ENCODE measurements at regions not wholly inside any gene's neighbourhood (a gene's known extent, or its start where the extent isn't known, plus 50 kb on each side); places are given as distances from the start of the nearest gene placed in this dataset.

DNA sequence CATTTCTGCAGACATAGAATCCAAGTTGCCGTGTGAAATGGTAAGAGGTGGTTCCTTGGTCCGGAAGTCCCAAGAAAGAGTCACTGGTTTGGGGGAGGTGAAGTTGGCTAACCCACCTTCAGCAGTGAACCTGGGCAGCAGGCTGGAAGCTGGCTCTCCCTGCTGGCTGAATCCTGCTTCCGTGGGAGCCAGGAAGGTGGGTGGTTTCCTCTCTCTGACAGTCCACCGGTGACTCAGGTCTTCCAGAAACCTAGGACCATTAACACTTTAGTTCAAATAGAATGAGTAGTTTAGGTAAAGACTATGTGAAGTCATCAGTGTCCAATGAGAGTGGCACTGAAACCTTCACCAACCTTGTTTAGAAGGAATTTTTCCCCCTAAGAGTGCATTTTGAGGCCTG, 87.4 kb upstream of the CACNA2D3 start:
- TF ChIP-seq, protein P1, sequence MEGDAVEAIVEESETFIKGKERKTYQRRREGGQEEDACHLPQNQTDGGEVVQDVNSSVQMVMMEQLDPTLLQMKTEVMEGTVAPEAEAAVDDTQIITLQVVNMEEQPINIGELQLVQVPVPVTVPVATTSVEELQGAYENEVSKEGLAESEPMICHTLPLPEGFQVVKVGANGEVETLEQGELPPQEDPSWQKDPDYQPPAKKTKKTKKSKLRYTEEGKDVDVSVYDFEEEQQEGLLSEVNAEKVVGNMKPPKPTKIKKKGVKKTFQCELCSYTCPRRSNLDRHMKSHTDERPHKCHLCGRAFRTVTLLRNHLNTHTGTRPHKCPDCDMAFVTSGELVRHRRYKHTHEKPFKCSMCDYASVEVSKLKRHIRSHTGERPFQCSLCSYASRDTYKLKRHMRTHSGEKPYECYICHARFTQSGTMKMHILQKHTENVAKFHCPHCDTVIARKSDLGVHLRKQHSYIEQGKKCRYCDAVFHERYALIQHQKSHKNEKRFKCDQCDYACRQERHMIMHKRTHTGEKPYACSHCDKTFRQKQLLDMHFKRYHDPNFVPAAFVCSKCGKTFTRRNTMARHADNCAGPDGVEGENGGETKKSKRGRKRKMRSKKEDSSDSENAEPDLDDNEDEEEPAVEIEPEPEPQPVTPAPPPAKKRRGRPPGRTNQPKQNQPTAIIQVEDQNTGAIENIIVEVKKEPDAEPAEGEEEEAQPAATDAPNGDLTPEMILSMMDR (IDR thresholded peaks at IDR 0.05; ENCODE audit: low read depth, low read length, missing control alignments), result no peak
- DNase-seq (ENCODE audit: low read depth), result no peak
- no peak overlapping the region for H3K4me3 ChIP-seq (ENCODE audit: low read depth, low read length)
- in situ Hi-C loops (cut with HindIII; ENCODE audit: low sequenced_read_pairs), result no loop called here

DNA sequence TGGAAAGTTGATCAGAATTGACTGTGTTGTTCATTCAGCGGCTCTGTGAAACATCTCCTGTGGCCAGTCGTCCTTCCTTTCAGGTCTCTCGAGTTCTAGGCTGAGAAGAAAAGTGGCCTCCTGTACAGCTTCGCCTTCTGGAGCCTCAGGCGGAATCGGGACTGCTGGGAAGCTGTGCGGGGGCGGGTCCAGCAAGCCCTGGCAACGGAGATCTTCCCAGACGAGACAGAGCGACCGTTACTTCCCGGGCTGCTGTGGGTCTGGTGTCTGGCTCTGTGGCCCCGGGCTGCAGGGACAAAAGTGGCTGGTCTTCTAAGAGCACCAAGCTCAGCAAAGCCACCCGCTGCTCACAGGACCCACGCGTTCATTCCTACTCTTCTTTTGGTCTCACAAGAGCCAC, 88.6 kb upstream of the CACNA2D3 start:
- H3K4me3 ChIP-seq (ENCODE audit: low read depth, low read length), result no peak overlapping the region
- in situ Hi-C loops (cut with HindIII; ENCODE audit: low sequenced_read_pairs), result no loop called here
- DNase-seq (ENCODE audit: low read depth), result no peak
- TF ChIP-seq, protein P1 (IDR thresholded peaks at IDR 0.05; ENCODE audit: low read depth, low read length, missing control alignments), result no peak

DNA sequence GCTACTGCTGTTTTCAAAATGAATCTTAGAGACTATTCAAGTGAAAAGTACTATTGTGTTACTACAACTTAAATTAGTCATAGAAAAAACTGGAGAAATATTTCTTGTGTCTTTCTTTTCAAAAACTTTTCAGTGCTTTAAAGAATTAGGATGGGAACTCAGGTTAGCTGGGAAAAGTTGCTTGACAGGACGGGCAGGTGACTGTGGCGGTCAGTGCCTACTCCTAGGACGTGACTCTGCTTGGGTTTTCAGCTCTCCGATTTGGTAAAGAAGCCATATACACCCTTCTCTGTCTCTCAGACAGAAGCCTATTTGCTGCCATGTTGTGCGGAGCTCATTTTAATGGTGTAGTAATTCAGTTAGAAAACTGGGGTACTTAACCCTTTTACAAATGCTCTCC, 89.8 kb upstream of the CACNA2D3 start:
- TF ChIP-seq, protein P1 (IDR thresholded peaks at IDR 0.05; ENCODE audit: low read depth, low read length, missing control alignments), result no peak
- DNase-seq (ENCODE audit: low read depth), result no peak
- in situ Hi-C loops (cut with HindIII; ENCODE audit: low sequenced_read_pairs), result no loop called here
- no peak overlapping the region for H3K4me3 ChIP-seq (ENCODE audit: low read depth, low read length)

DNA sequence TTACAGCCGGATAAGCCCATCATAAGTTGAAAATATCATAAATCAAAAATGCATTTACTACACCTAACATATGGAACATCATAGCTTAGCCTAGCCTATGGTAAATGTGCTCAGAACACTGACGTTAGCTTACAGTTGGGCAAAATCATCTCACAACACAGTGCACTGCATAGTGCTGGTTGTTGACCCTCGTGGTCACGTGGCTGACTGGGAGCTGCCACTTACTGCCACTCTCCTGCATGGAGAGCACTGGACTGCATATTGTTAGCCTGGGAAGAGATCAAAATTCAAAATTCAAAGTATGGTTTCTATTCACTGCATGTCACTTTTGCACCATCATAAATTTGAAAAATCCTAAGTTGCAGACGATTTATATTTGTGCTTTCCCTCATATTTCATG, 94.0 kb upstream of the CACNA2D3 start:
- DNase-seq (ENCODE audit: low read depth), result no peak
- H3K4me3 ChIP-seq (ENCODE audit: low read depth, low read length), result no peak overlapping the region
- in situ Hi-C loops (cut with HindIII; ENCODE audit: low sequenced_read_pairs), result no loop called here
- TF ChIP-seq, protein P1 (IDR thresholded peaks at IDR 0.05; ENCODE audit: low read depth, low read length, missing control alignments), result no peak

DNA sequence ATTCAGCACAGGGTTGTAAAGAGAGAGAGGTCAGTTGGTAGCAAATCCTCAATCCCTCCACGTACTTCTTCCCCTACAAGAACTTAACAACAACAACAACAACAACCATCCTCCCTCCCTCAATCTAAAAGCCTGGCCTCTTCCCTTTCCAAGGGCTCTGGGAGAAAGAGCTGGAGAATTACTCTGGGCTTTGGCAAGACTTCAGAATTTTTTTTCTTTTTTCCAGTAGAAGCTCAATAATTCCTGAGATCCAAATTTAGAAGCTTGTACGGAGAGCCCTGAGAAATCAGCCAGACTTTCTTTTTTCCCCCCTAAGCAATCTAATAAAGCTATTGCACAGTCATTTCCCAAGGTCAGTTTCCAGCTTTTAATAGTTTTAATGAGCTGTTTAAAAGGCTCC, 95.8 kb upstream of the CACNA2D3 start:
- in situ Hi-C loops (cut with HindIII; ENCODE audit: low sequenced_read_pairs), result no loop called here
- TF ChIP-seq, protein P1 (IDR thresholded peaks at IDR 0.05; ENCODE audit: low read depth, low read length, missing control alignments), result no peak
- no peak for DNase-seq (ENCODE audit: low read depth)
- no peak overlapping the region for H3K4me3 ChIP-seq (ENCODE audit: low read depth, low read length)

DNA sequence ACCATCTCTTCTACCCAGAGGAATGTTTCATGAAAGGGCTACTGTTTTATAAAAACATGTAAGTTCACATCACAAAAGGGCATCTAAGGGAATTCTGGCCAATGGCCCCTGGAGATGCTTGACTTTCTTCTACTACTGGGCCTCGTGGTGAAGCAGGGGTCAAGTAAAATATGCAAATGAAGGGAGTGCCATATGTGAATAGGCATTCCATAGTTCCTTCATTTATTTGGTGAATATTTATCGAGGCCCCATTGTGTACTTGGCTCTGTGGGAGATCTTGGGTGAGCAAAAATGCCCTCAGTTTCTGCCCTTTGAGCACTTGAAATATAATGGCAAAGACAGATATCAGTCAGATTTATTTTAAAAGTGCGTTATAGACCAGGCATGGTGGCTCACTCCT, 101.3 kb upstream of the CACNA2D3 start:
- H3K4me3 ChIP-seq (ENCODE audit: low read depth, low read length), result no peak overlapping the region
- DNase-seq (ENCODE audit: low read depth), result no peak
- in situ Hi-C loops (cut with HindIII; ENCODE audit: low sequenced_read_pairs), result no loop called here
- TF ChIP-seq, protein P1 (IDR thresholded peaks at IDR 0.05; ENCODE audit: low read depth, low read length, missing control alignments), result no peak

DNA sequence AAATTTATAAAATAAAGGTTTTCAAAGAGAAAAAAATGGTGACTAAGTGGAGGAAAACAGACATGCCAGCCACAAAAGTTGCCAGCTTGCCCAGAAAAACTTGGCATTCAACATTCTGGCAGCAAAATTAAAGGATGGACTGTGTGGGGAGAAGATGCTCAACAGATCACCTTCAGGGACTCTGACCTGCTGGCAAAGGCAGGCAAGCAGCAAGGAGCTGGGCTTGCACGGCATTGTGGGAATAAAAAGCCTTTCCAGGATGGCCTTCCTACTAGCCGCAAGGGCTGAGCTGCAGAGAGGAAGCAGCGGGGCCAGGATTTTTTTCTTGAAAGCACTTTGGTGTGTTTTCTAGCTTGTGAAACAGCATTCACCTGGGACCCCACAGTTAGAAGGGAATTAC, 101.9 kb upstream of the CACNA2D3 start:
- no peak overlapping the region for H3K4me3 ChIP-seq (ENCODE audit: low read depth, low read length)
- in situ Hi-C loops (cut with HindIII; ENCODE audit: low sequenced_read_pairs), result no loop called here
- DNase-seq (ENCODE audit: low read depth), result no peak
- TF ChIP-seq, protein P1 (IDR thresholded peaks at IDR 0.05; ENCODE audit: low read depth, low read length, missing control alignments), result no peak

Data from astrocyte of the cerebellum (primary cell).